ENCODE measurements at regions not wholly inside any gene's neighbourhood (a gene's known extent, or its start where the extent isn't known, plus 50 kb on each side); places are given as distances from the start of the nearest gene placed in this dataset.

- Histone ChIP-seq H3K79me2 (ENCODE audit: control insufficient read depth, insufficient read depth, low read length) (no peaks in the 10 kb centered on the region), H3K36me3 (ENCODE audit: control insufficient read depth in 2 of 2, extremely low read depth in 1 of 2, insufficient read depth in 2 of 2, low read length in 2 of 2) (no peaks in the 10 kb centered on the region), H4K20me1 (replicated peaks; ENCODE audit: control insufficient read depth, extremely low read depth, insufficient read depth, low read length) (no peaks in the 10 kb centered on the region), H3K4me3 (replicated peaks in 1 of 3; ENCODE audit: insufficient read depth in 1 of 3, low read depth in 1 of 3, low read length in 3 of 3) (no peak overlapping the region), H3K4me1 (ENCODE audit: control insufficient read depth, extremely low read depth, insufficient read depth, low read length) (no peaks in the 10 kb centered on the region), H3K4me2 (ENCODE audit: insufficient read depth, low read length) (no peak overlapping the region), H3K9me1 (replicated peaks; ENCODE audit: control insufficient read depth, extremely low read depth, insufficient read depth, low read length) (no peaks in the 10 kb centered on the region), H3K27ac (ENCODE audit: insufficient read depth, low read depth, low read length) (no peak overlapping the region), H3K9ac (replicated peaks; ENCODE audit: extremely low read depth, insufficient read depth, low read length) (no peak overlapping the region), H3K27me3 (ENCODE audit: control insufficient read depth in 2 of 2, insufficient read depth in 2 of 2, low read length in 2 of 2) (no peaks in the 10 kb centered on the region), H3K9me3 (replicated peaks; ENCODE audit: control insufficient read depth, insufficient read depth, low read length) (peaks cover 5% of the 10 kb centered on the region), H2AFZ (ENCODE audit: low read depth, low read length) (no peak overlapping the region)
- ChIA-PET POLR2A (no interaction called here), CTCF (no interaction called here)
- dilution Hi-C loops (cut with MboI; ENCODE audit: extremely low pct_ligation_motif_present, low sequenced_read_pairs): no loop called here
- TF ChIP-seq GATA2 (IDR thresholded peaks at IDR 0.05; ENCODE audit: insufficient read depth, insufficient read length, low read depth, low read length): no peak
- TF ChIP-seq JUN (IDR thresholded peaks at IDR 0.05; ENCODE audit: borderline replicate concordance, insufficient read depth, insufficient read length, low read depth): no peak
- no peak for TF ChIP-seq POLR2AphosphoS5 (IDR thresholded peaks at IDR 0.05; ENCODE audit: insufficient read depth, low read depth, low read length)
- no peak for TF ChIP-seq FOS (IDR thresholded peaks at IDR 0.05; ENCODE audit: borderline replicate concordance, insufficient read depth, low read length)
- no peak for TF ChIP-seq MAX (IDR thresholded peaks at IDR 0.05; ENCODE audit: insufficient read depth, insufficient read length)
- no peak for TF ChIP-seq MYC (IDR thresholded peaks at IDR 0.05; ENCODE audit: low read depth, low read length)
- no peak for TF ChIP-seq CTCF (IDR thresholded peaks at IDR 0.05; ENCODE audit: extremely low read depth in 1 of 2, insufficient read depth in 1 of 2, low read depth in 1 of 2, low read length in 2 of 2)
- TF ChIP-seq POLR2A (IDR thresholded peaks at IDR 0.05; ENCODE audit: low read depth, low read length): no peak
- no peak for TF ChIP-seq EZH2 (IDR thresholded peaks at IDR 0.05; ENCODE audit: borderline replicate concordance, low read depth, low read length, severe bottlenecking)
- intact Hi-C loops (cut with micrococcal nuclease): no loop called here
- FAIRE-seq (no peak), DNase-seq (ENCODE audit: low read depth, low spot score) (no peak)
- no TSS peak for BruUV-seq (replicated peaks)
These were observed 782.0 kb downstream of the SLITRK1 start for GRCh38 chr13:83100237-83100636.

All from endothelial cell of umbilical vein (primary cell).